Activated T-cell treated with anti-CD3 and anti-CD28 coated beads, Interleukin-2, amount 50 U/mL, for 24 hours (primary cell): ENCODE measurements at regions not wholly inside any gene's neighbourhood (a gene's known extent, or its start where the extent isn't known, plus 50 kb on each side); places are given as distances from the start of the nearest gene placed in this dataset.
"Not testable (repeated sequence)": the region's sequence is repeated elsewhere in the genome, so short reads cannot be mapped to it uniquely, and the experiment has no call there.

Experiments used
- DNase-seq: peaks from one replicate; pipeline ENCODE4 v3.0.0-alpha.2; 2020
- H3K27ac Mint-ChIP-seq: 2 replicates; pipeline ENCODE4 v1.8.0; 2020; ENCODE audit warnings: mild to moderate bottlenecking, mixed read lengths
- H3K27me3 Mint-ChIP-seq: 2 replicates; pipeline ENCODE4 v1.8.0; 2020; ENCODE audit warnings: mixed read lengths
- H3K36me3 Mint-ChIP-seq: 2 replicates; pipeline ENCODE4 v1.8.0; 2020; ENCODE audit warnings: low read depth, mixed read lengths
- H3K4me1 Mint-ChIP-seq: 2 replicates; pipeline ENCODE4 v1.8.0; 2020; ENCODE audit warnings: low read depth, mixed read lengths
- H3K4me3 Mint-ChIP-seq: 2 replicates; pipeline ENCODE4 v1.8.0; 2020; ENCODE audit warnings: mild to moderate bottlenecking, moderate library complexity, mixed read lengths
- H3K9me3 Mint-ChIP-seq: 2 replicates; pipeline ENCODE4 v1.8.0; 2020; ENCODE audit warnings: mixed read lengths

GRCh38 chr4:184961660-184962059 is 56.6 kb upstream of the HELT start:
- Mint-ChIP-seq H3K36me3 (peaks cover 2% of the 10 kb centered on the region), H3K4me3 (no peak overlapping the region), H3K9me3 (peaks cover 3% of the 10 kb centered on the region), H3K4me1 (peaks cover 3% of the 10 kb centered on the region), H3K27ac (no peak overlapping the region), H3K27me3 (peaks cover 2% of the 10 kb centered on the region)
- DNase-seq: no peak

GRCh38 chr4:184962125-184962638 is 56.1 kb upstream of the HELT start:
- Mint-ChIP-seq H3K9me3 (peaks cover 3% of the 10 kb centered on the region), H3K4me1 (peaks cover 3% of the 10 kb centered on the region), H3K36me3 (peaks cover 2% of the 10 kb centered on the region), H3K27me3 (peaks cover 2% of the 10 kb centered on the region), H3K27ac (no peak overlapping the region), H3K4me3 (no peak overlapping the region)
- DNase-seq: no peak

GRCh38 chr4:184965230-184966050 is 52.9 kb upstream of the HELT start:
- not testable (repeated sequence) for H3K9me3 Mint-ChIP-seq, H3K36me3 Mint-ChIP-seq, H3K27me3 Mint-ChIP-seq, H3K4me1 Mint-ChIP-seq
- peak overlapping the region; percentile 62 for H3K4me3 Mint-ChIP-seq
- peak overlapping the region; percentile 96 for H3K27ac Mint-ChIP-seq
- DNase-seq: peak; percentile 39

GRCh38 chr4:184966051-184966691 is 52.1 kb upstream of the HELT start:
- H3K9me3 Mint-ChIP-seq, H3K36me3 Mint-ChIP-seq, H3K4me3 Mint-ChIP-seq, H3K27ac Mint-ChIP-seq, H3K4me1 Mint-ChIP-seq, H3K27me3 Mint-ChIP-seq: not testable (repeated sequence)
- DNase-seq: peak; percentile 39

GRCh38 chr4:184967699-184968098 is 50.6 kb upstream of the HELT start:
- peak; percentile 29 for DNase-seq
- not testable (repeated sequence) for H3K4me1 Mint-ChIP-seq, H3K27me3 Mint-ChIP-seq, H3K9me3 Mint-ChIP-seq, H3K36me3 Mint-ChIP-seq, H3K4me3 Mint-ChIP-seq
- peak overlapping the region; percentile 79 for H3K27ac Mint-ChIP-seq

GRCh38 chr4:184968366-184968765 is 49.9 kb upstream of the HELT start:
- Mint-ChIP-seq H3K4me1 (peaks cover 3% of the 10 kb centered on the region), H3K4me3 (no peak overlapping the region)

More at GRCh38 chr4:184968366-184968765, 49.9 kb upstream of the HELT start:
- peaks cover 7% of the 10 kb centered on the region for H3K9me3 Mint-ChIP-seq
- DNase-seq: no peak
- H3K27ac Mint-ChIP-seq: no peak overlapping the region
- H3K36me3 Mint-ChIP-seq: peaks cover 2% of the 10 kb centered on the region
- peaks cover 13% of the 10 kb centered on the region for H3K27me3 Mint-ChIP-seq
